ENCODE measurements at regions not wholly inside any gene's neighbourhood (a gene's known extent, or its start where the extent isn't known, plus 50 kb on each side); places are given as distances from the start of the nearest gene placed in this dataset.

- H3K4me3 ChIP-seq, result no peak overlapping the region
- H3K36me3 ChIP-seq, result no peaks in the 10 kb centered on the region
- WGBS, 2 donors, result 12 to 27% methylated on average over 1 of the region's 1 CpG
- no peaks in the 10 kb centered on the region for H3K4me1 ChIP-seq
- intact Hi-C loops (cut with DNase I), result no loop called here
- TF ChIP-seq CTCF (IDR thresholded peaks at IDR 0.05) (no peak), POLR2A (IDR thresholded peaks at IDR 0.05) (no peak)
- no peaks in the 10 kb centered on the region for H3K27me3 ChIP-seq
- no peaks in the 10 kb centered on the region for H3K9me3 ChIP-seq
- H3K27ac ChIP-seq, result no peak overlapping the region
- no peak for DNase-seq
Observed at GRCh38 chr12:14065616-14066015, 84.2 kb upstream of the GRIN2B start.

DNA sequence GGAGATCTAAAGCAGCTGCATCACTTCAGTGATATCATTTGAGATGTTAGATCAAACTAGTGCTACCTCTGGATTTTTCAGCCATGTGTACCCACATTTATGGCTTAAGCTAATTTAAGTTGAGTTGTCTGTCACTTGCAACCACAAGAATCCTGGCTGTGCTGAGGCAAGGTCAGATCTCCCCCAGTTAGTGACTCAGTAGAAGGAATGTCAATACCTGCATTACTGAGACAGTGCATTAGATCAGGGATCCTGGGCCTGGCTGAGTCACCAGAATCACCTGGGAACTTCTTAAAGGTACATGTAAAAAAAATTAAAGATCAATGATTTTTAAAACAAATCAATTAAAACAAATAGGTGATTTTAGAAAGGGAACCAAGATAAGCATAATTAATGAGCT lies 84.6 kb upstream of the GRIN2B start:
- Histone ChIP-seq H3K4me3 (no peak overlapping the region), H3K36me3 (no peaks in the 10 kb centered on the region), H3K27ac (no peak overlapping the region), H3K4me1 (no peaks in the 10 kb centered on the region), H3K9me3 (no peaks in the 10 kb centered on the region), H3K27me3 (no peaks in the 10 kb centered on the region)
- intact Hi-C loops (cut with DNase I), result no loop called here
- TF ChIP-seq POLR2A (IDR thresholded peaks at IDR 0.05), result no peak
- TF ChIP-seq CTCF (IDR thresholded peaks at IDR 0.05), result no peak
- no peak for DNase-seq

- 68 to 69% methylated on average over 1 to 2 of the region's 2 CpGs for WGBS, 2 donors
- no peaks in the 10 kb centered on the region for H3K27me3 ChIP-seq
- TF ChIP-seq CTCF (IDR thresholded peaks at IDR 0.05) (no peak), POLR2A (IDR thresholded peaks at IDR 0.05) (no peak)
- no peak overlapping the region for H3K4me3 ChIP-seq
- no peak overlapping the region for H3K27ac ChIP-seq
- no peaks in the 10 kb centered on the region for H3K4me1 ChIP-seq
- no peaks in the 10 kb centered on the region for H3K36me3 ChIP-seq
- H3K9me3 ChIP-seq, result no peaks in the 10 kb centered on the region
- intact Hi-C loops (cut with DNase I), result no loop called here
- DNase-seq, result no peak
Observed at GRCh38 chr12:14068961-14069360, 87.6 kb upstream of the GRIN2B start.

DNA sequence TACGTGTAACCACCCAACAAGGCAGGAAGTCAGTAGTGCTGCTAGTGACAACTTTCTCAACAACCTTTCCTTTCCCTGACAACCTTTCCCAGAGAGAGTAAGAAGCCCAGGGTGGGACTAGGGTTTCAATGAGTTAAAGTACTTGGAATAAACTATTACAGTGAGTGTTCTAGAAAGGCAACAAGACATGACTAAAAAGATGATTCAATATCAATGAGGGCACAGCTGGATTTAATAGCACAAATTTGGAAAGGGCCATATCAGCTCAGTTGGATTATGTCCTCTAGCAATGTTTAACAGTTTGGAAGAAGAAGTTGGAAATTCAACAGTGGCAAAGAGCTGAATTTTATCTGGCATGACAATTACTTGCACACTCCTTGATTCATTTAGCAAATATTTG lies 90.4 kb upstream of the GRIN2B start:
- no peaks in the 10 kb centered on the region for H3K4me1 ChIP-seq
- H3K27ac ChIP-seq, result no peak overlapping the region
- TF ChIP-seq POLR2A (IDR thresholded peaks at IDR 0.05), result no peak
- no peak for TF ChIP-seq CTCF (IDR thresholded peaks at IDR 0.05)
- WGBS, 2 donors, result 45 to 48% methylated on average over 1 of the region's 1 CpG
- H3K36me3 ChIP-seq, result no peaks in the 10 kb centered on the region
- H3K27me3 ChIP-seq, result no peaks in the 10 kb centered on the region
- no peak overlapping the region for H3K4me3 ChIP-seq
- no peak for DNase-seq
- intact Hi-C loops (cut with DNase I), result no loop called here
- H3K9me3 ChIP-seq, result no peaks in the 10 kb centered on the region

DNA sequence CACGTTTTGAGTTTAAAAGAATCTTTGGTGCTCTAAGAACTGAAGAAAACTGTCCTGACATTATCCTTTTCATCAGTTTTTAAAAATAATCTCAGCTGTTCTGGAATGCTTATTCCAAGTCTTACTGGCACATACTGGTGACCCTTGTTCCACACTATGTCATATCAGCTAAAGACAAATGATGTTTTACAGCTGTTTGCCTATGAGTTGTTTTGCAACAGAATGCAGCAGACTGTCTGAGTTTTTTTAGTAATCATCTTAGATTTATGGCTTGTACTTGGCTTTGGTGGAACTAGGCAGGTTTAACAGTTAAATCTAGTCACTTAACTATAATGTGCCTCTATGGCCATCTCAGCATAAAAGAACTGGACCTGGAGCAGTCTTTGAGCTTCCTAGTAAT lies 91.6 kb upstream of the GRIN2B start:
- DNase-seq, result no peak
- intact Hi-C loops (cut with DNase I), result no loop called here
- no peak overlapping the region for H3K27ac ChIP-seq
- no peaks in the 10 kb centered on the region for H3K36me3 ChIP-seq
- TF ChIP-seq CTCF (IDR thresholded peaks at IDR 0.05) (no peak), POLR2A (IDR thresholded peaks at IDR 0.05) (no peak)
- no peaks in the 10 kb centered on the region for H3K4me1 ChIP-seq
- H3K27me3 ChIP-seq, result no peaks in the 10 kb centered on the region
- H3K9me3 ChIP-seq, result peaks cover 0 to 7% (median 0%) of the 10 kb centered on the region in 3 donors
- no peak overlapping the region for H3K4me3 ChIP-seq
- 12 to 27% methylated on average over 1 of the region's 1 CpG for WGBS, 2 donors

Data from esophagus squamous epithelium (tissue), 5 donors.